Glutamatergic neuron (in vitro differentiated cells): ENCODE measurements at regions not wholly inside any gene's neighbourhood (a gene's known extent, or its start where the extent isn't known, plus 50 kb on each side); places are given as distances from the start of the nearest gene placed in this dataset.

ENCODE experiments used
- DNase-seq: peaks from one replicate; pipeline ENCODE4 v3.0.0; 2022
- H3K27ac Mint-ChIP-seq: one replicate; pipeline ENCODE4 v1.8.0; 2020; ENCODE audit warnings: mild to moderate bottlenecking, mixed read lengths, inconsistent platforms; ENCODE audit not compliant: unreplicated experiment
- H3K27me3 Mint-ChIP-seq: one replicate; pipeline ENCODE4 v1.8.0; 2020; ENCODE audit warnings: mild to moderate bottlenecking, moderate library complexity, mixed read lengths, inconsistent platforms; ENCODE audit not compliant: unreplicated experiment
- H3K36me3 Mint-ChIP-seq: one replicate; pipeline ENCODE4 v1.8.0; 2020; ENCODE audit warnings: mild to moderate bottlenecking, mixed read lengths, inconsistent platforms; ENCODE audit not compliant: unreplicated experiment
- H3K4me1 Mint-ChIP-seq: one replicate; pipeline ENCODE4 v1.8.0; 2020; ENCODE audit warnings: mild to moderate bottlenecking, low read depth, mixed read lengths, inconsistent platforms; ENCODE audit not compliant: unreplicated experiment
- H3K4me3 Mint-ChIP-seq: one replicate; pipeline ENCODE4 v1.8.0; 2020; ENCODE audit warnings: mild to moderate bottlenecking, mixed read lengths, inconsistent platforms; ENCODE audit not compliant: unreplicated experiment
- H3K9me3 Mint-ChIP-seq: one replicate; pipeline ENCODE4 v1.8.0; 2020; ENCODE audit warnings: mild to moderate bottlenecking, moderate library complexity, mixed read lengths, inconsistent platforms; ENCODE audit not compliant: unreplicated experiment
- CTCF ChIP-seq: fragments of 200-600 bp; sonication (generic); IDR thresholded peaks from one replicate; pipeline ENCODE4 v1.5.0; 2021; ENCODE audit not compliant: partially characterized antibody, unreplicated experiment

DNA sequence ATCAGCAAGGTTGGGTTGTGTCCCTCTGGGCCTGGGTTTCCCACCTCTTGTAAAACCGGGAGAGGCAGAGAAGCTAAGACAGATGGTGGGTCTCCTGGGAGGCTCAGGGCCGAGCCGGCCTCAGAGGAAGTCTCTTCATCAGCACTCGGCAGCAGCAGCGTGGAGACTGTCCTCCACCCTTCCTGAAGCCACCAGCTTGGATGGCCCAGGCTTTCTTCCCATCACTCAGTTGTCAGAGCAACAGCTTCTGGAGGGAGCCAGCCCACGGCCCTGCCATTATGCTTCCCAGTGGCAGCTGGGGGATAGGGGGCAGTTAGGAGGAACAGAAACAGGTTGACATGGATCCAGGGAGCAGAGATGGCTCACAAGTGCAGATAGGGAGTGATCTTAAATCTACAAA is 191.0 kb downstream of the KATNAL1 start:
- H3K27ac Mint-ChIP-seq, result peak overlapping the region; percentile 93
- H3K4me1 Mint-ChIP-seq, result peaks cover 61% of the 10 kb centered on the region
- H3K9me3 Mint-ChIP-seq, result peaks cover 9% of the 10 kb centered on the region
- no peak for TF ChIP-seq CTCF
- H3K36me3 Mint-ChIP-seq, result peaks cover 6% of the 10 kb centered on the region
- DNase-seq, result peak; percentile 69
- H3K27me3 Mint-ChIP-seq, result peaks cover 7% of the 10 kb centered on the region
- peak overlapping the region; percentile 66 for H3K4me3 Mint-ChIP-seq

DNA sequence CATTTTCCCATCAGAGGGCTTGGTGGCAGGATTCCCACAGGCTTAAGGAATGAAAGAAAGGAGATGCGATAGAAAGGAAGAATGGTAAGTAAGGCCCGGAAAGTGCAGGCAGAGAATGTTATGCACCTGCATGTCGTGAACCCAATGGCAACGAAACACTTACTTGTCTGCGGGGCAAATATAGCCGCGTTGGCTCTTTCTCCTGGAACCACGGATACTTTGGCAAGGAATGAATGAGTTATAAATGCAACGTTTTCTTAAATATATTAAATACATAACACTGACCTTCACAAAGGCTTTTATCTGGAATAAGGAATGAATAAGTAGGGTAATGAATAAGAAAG is 192.1 kb downstream of the KATNAL1 start:
- DNase-seq, result no peak
- H3K27me3 Mint-ChIP-seq, result peaks cover 7% of the 10 kb centered on the region
- H3K9me3 Mint-ChIP-seq, result peaks cover 9% of the 10 kb centered on the region
- peak overlapping the region; percentile 87 for H3K27ac Mint-ChIP-seq
- peak overlapping the region; percentile 88 for H3K4me3 Mint-ChIP-seq
- no peak for TF ChIP-seq CTCF
- no peaks in the 10 kb centered on the region for H3K36me3 Mint-ChIP-seq
- peaks cover 63% of the 10 kb centered on the region for H3K4me1 Mint-ChIP-seq

GRCh38 chr13:30114571-30115256 is 192.6 kb downstream of the KATNAL1 start:
- H3K36me3 Mint-ChIP-seq, result no peaks in the 10 kb centered on the region
- TF ChIP-seq CTCF, result peak; percentile 90
- H3K27me3 Mint-ChIP-seq, result peaks cover 7% of the 10 kb centered on the region
- H3K4me1 Mint-ChIP-seq, result peaks cover 64% of the 10 kb centered on the region
- peak; percentile 97 for DNase-seq
- H3K9me3 Mint-ChIP-seq, result peaks cover 9% of the 10 kb centered on the region
- H3K4me3 Mint-ChIP-seq, result peak overlapping the region; percentile 90
- peak overlapping the region; percentile 87 for H3K27ac Mint-ChIP-seq

GRCh38 chr13:30113983-30114570 is 193.3 kb downstream of the KATNAL1 start:
- Mint-ChIP-seq H3K4me3 (peak overlapping the region; percentile 90), H3K36me3 (no peaks in the 10 kb centered on the region), H3K4me1 (peaks cover 64% of the 10 kb centered on the region), H3K27ac (peak overlapping the region; percentile 70), H3K9me3 (peaks cover 9% of the 10 kb centered on the region), H3K27me3 (peaks cover 7% of the 10 kb centered on the region)
- no peak for DNase-seq
- TF ChIP-seq CTCF, result no peak

DNA sequence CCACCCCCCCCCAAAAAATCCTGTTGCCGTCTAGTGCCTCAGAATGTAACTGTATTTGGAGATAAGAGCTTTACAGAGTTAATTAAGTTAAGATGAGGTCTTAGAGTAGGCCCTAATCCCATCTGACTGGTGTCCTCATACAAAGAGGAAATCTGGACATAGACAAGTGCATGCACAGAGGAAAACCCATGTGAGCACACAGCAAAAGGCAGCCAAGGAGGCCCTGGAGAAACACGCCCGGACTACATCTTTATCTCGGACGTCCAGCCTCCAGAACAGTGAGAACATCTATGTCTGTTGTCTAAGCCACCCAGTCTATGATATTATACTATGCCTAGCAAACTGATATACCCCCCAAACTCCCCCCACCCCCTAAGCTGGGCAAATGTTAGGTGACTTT is 193.8 kb downstream of the KATNAL1 start:
- H3K4me3 Mint-ChIP-seq, result peak overlapping the region; percentile 34
- peaks cover 9% of the 10 kb centered on the region for H3K9me3 Mint-ChIP-seq
- no peaks in the 10 kb centered on the region for H3K36me3 Mint-ChIP-seq
- H3K4me1 Mint-ChIP-seq, result peaks cover 65% of the 10 kb centered on the region
- peaks cover 7% of the 10 kb centered on the region for H3K27me3 Mint-ChIP-seq
- H3K27ac Mint-ChIP-seq, result no peak overlapping the region
- no peak for TF ChIP-seq CTCF
- no peak for DNase-seq
